ENCODE measurements at regions not wholly inside any gene's neighbourhood (a gene's known extent, or its start where the extent isn't known, plus 50 kb on each side); places are given as distances from the start of the nearest gene placed in this dataset.

DNA sequence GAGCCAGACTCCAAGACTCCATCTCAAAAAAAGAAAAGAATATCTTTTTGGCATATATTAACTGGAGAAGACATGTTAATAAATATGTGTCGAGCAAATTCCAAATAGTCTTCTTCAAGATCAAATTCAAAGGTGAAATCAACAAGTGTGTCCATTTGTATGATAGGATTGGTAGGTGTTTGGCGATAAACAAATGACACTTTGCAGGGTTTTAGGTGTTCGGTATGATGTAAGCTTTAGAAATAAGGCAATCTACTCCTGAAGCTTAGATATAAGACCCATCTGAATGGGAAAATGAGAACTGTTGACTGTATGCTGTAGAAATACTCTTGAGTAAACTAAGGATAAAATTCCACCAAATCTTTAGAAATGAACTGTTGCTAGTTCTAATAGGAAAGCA, 75.8 kb upstream of the FNDC3B start:
- TF ChIP-seq USF2 (IDR thresholded peaks at IDR 0.05; ENCODE audit: low read length) (no peak), POLR2AphosphoS5 (IDR thresholded peaks at IDR 0.05; ENCODE audit: low read depth, low read length) (no peak), HDAC2 (IDR thresholded peaks at IDR 0.05; ENCODE audit: borderline replicate concordance in 1 of 2, low read depth in 2 of 2, low read length in 2 of 2) (no peak), POLR2A (IDR thresholded peaks at IDR 0.05; ENCODE audit: control extremely low read depth in 1 of 2, low read depth in 2 of 2, low read length in 2 of 2) (no peak), CHD2 (IDR thresholded peaks at IDR 0.05; ENCODE audit: low read length) (no peak)
- TF ChIP-seq, protein P1, sequence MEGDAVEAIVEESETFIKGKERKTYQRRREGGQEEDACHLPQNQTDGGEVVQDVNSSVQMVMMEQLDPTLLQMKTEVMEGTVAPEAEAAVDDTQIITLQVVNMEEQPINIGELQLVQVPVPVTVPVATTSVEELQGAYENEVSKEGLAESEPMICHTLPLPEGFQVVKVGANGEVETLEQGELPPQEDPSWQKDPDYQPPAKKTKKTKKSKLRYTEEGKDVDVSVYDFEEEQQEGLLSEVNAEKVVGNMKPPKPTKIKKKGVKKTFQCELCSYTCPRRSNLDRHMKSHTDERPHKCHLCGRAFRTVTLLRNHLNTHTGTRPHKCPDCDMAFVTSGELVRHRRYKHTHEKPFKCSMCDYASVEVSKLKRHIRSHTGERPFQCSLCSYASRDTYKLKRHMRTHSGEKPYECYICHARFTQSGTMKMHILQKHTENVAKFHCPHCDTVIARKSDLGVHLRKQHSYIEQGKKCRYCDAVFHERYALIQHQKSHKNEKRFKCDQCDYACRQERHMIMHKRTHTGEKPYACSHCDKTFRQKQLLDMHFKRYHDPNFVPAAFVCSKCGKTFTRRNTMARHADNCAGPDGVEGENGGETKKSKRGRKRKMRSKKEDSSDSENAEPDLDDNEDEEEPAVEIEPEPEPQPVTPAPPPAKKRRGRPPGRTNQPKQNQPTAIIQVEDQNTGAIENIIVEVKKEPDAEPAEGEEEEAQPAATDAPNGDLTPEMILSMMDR (IDR thresholded peaks at IDR 0.05; ENCODE audit: control extremely low read depth in 1 of 3, insufficient read depth in 1 of 3, low read depth in 1 of 3, low read length in 3 of 3): no peak

Data from H1 (cell line).